Tibial nerve (tissue), 4 donors: ENCODE measurements at regions not wholly inside any gene's neighbourhood (a gene's known extent, or its start where the extent isn't known, plus 50 kb on each side); places are given as distances from the start of the nearest gene placed in this dataset.
A peak's percentile ranks its signal among the peaks of the same experiment; 100 is the strongest.

Source experiments
- CTCF ChIP-seq, 5 experiments: fragments of 200-600 bp in 3 of 5; fragments of 450-650 bp in 2 of 5; sonication (generic) in 3 of 5; IDR thresholded peaks; one replicate each; pipeline ENCODE4 v1.5.1; 2016 to 2019; ENCODE audit warnings: antibody characterized with exemption in 5 of 5, mild to moderate bottlenecking in 3 of 5, moderate library complexity in 2 of 5
- EP300 ChIP-seq, 2 donors: sonication (generic); formaldehyde crosslinking; IDR thresholded peaks; one replicate each; pipeline ENCODE4 v1.6.1; 2017; ENCODE audit warnings: antibody characterized with exemption in 2 of 2, mild to moderate bottlenecking in 1 of 2
- POLR2A ChIP-seq, 2 donors: fragments of 450-650 bp; IDR thresholded peaks; one replicate each; pipeline ENCODE4 v1.6.1; 2017; ENCODE audit warnings: antibody characterized with exemption in 2 of 2, mild to moderate bottlenecking in 2 of 2, moderate library complexity in 2 of 2

- TF ChIP-seq EP300 (IDR thresholded peaks at IDR 0.05) = no peak
- TF ChIP-seq CTCF (IDR thresholded peaks at IDR 0.05) = peak in 4 of 5 experiments; percentile 23 to 50 (median 30)
- no peak for TF ChIP-seq POLR2A (IDR thresholded peaks at IDR 0.05)
These were observed 68.4 kb downstream of the VEGFA start for GRCh38 chr6:43838276-43839036.
